Panc1 (cell line): ENCODE measurements at regions not wholly inside any gene's neighbourhood (a gene's known extent, or its start where the extent isn't known, plus 50 kb on each side); places are given as distances from the start of the nearest gene placed in this dataset.

Experiments used
- ATAC-seq: fragments of 200-7000 bp; cut with Tn5 transposase; 2 replicates; pipeline ENCODE4 v1.9.1; 2020; ENCODE audit warnings: mild to moderate bottlenecking, moderate library complexity
- BruUV-seq: library from RNA; stranded (reverse); fragments of 400-500 nt; replicated peaks from 2 replicates; lab custom pipeline; 2021; lab: Mats Ljungman, UMichigan
- CTCF ChIA-PET: fragments of 300-600 bp; sonication (Branson Sonifier 250); formaldehyde crosslinking; loops from one replicate; lab custom pipeline; 2022; ENCODE audit warnings: antibody characterized with exemption; lab: Charles Lee
- POLR2A ChIA-PET: fragments of 300-600 bp; sonication (Branson Sonifier 250); formaldehyde crosslinking; loops from one replicate; lab custom pipeline; 2022; ENCODE audit warnings: antibody characterized with exemption; lab: Charles Lee
- DNase-seq: peaks from one replicate; pipeline ENCODE4 v3.0.0-alpha.2; 2010; ENCODE audit warnings: low read depth, low spot score
- H3K27ac ChIP-seq: 2 replicates; pipeline ENCODE4 v1.5.1; 2011; ENCODE audit warnings: mild to moderate bottlenecking, low read length, inconsistent platforms
- H3K27me3 ChIP-seq: fragments of 200-500 bp; sonication (Bioruptor generic); 2 replicates; pipeline ENCODE4 v1.6.0; 2014; ENCODE audit warnings: low read length, inconsistent platforms; ENCODE audit not compliant: control insufficient read depth, insufficient read depth
- H3K36me3 ChIP-seq: fragments of 200-500 bp; sonication (Bioruptor generic); 2 replicates; pipeline ENCODE4 v1.5.1; 2014; ENCODE audit warnings: inconsistent platforms, mild to moderate bottlenecking, low read length, moderate library complexity; ENCODE audit not compliant: control insufficient read depth, insufficient read depth
- H3K4me1 ChIP-seq: 2 replicates; pipeline ENCODE4 v1.5.1; 2011; ENCODE audit warnings: inconsistent platforms, mild to moderate bottlenecking, low read length, moderate library complexity; ENCODE audit not compliant: control insufficient read depth, insufficient read depth
- H3K4me3 ChIP-seq, 2 experiments: 2 replicates each; pipeline ENCODE4 v1.5.1; 2011 to 2012; ENCODE audit warnings: low read depth in 2 of 2, low read length in 2 of 2, mild to moderate bottlenecking in 2 of 2, inconsistent platforms in 1 of 2, moderate library complexity in 1 of 2
- H3K9me3 ChIP-seq: fragments of 200-500 bp; sonication (Bioruptor generic); 2 replicates; pipeline ENCODE4 v1.5.1; 2014; ENCODE audit warnings: low read depth, mild to moderate bottlenecking, inconsistent platforms, low read length, moderate library complexity; ENCODE audit not compliant: control insufficient read depth, insufficient read depth
- POLR2AphosphoS5 ChIP-seq: IDR thresholded peaks from 2 replicates; pipeline ENCODE4 v1.6.1; 2012; ENCODE audit warnings: mild to moderate bottlenecking, low read depth, low read length, moderate library complexity
- SIN3A ChIP-seq: IDR thresholded peaks from 2 replicates; pipeline ENCODE4 v1.6.1; 2012; ENCODE audit warnings: low read depth, mild to moderate bottlenecking, low read length, moderate library complexity, borderline replicate concordance; ENCODE audit not compliant: insufficient read depth
- TCF7L2 ChIP-seq: IDR thresholded peaks from 2 replicates; pipeline ENCODE4 v1.6.1; 2011; ENCODE audit warnings: mild to moderate bottlenecking, low read depth, low read length, inconsistent platforms
- in situ Hi-C: cut with HindIII; loops from 2 replicates; pipeline ENCODE4 v1.10.0; 2016; ENCODE audit warnings: low sequenced_read_pairs, low pct_unique_long_range_greater_than_20kb
- intact Hi-C: fragments of 100-400 bp; cut with micrococcal nuclease; formaldehyde crosslinking; loops from one replicate; pipeline ENCODE4 v1.10.0; 2022; ENCODE audit not compliant: unreplicated experiment
- TF ChIP-seq, protein P1 (sequence below): fragments of 450-650 bp; IDR thresholded peaks from 2 replicates; pipeline ENCODE4 v1.5.1; 2017; ENCODE audit warnings: mild to moderate bottlenecking
- TF ChIP-seq, protein P2 (sequence below), 2 experiments: IDR thresholded peaks; 2 replicates each; pipeline ENCODE4 v1.6.1; 2011 to 2012; ENCODE audit warnings: low read depth in 2 of 2, control low read depth in 1 of 2, low read length in 1 of 2, mild to moderate bottlenecking in 1 of 2, moderate library complexity in 1 of 2; ENCODE audit not compliant: insufficient read depth in 1 of 2

DNA sequence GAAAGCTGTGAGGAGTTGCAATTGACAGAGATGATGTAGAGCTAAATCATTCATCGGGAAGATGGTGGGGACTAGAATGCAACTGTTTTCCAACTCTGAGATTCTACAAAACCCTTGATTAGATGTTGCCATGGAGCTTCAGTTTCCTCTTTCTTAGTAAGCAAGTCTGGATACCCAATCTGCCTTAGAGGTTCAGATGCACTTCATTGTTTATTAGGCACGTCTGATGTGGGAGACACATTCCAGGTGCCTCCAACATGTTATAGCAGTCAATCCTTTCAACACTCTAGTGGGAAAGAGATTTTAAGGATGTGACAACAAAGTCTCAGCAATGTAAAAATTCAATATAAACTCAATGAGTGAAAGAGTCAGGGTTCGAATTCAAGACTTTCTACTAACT is 291.3 kb upstream of the PHYHIPL start:
- BruUV-seq, result no TSS peak
- ATAC-seq, result no peak
- Histone ChIP-seq H3K9me3 (no peaks in the 10 kb centered on the region; the same call in 1 of the 2 replicates), H3K27me3 (no peaks in the 10 kb centered on the region), H3K27ac (no peak overlapping the region), H3K36me3 (no peaks in the 10 kb centered on the region), H3K4me3 (no peak overlapping the region), H3K4me1 (no peaks in the 10 kb centered on the region)
- ChIA-PET CTCF (no interaction called here), POLR2A (no interaction called here)
- DNase-seq, result no peak
- in situ Hi-C loops, result no loop called here
- intact Hi-C loops, result no loop called here
- TF ChIP-seq, protein P1, sequence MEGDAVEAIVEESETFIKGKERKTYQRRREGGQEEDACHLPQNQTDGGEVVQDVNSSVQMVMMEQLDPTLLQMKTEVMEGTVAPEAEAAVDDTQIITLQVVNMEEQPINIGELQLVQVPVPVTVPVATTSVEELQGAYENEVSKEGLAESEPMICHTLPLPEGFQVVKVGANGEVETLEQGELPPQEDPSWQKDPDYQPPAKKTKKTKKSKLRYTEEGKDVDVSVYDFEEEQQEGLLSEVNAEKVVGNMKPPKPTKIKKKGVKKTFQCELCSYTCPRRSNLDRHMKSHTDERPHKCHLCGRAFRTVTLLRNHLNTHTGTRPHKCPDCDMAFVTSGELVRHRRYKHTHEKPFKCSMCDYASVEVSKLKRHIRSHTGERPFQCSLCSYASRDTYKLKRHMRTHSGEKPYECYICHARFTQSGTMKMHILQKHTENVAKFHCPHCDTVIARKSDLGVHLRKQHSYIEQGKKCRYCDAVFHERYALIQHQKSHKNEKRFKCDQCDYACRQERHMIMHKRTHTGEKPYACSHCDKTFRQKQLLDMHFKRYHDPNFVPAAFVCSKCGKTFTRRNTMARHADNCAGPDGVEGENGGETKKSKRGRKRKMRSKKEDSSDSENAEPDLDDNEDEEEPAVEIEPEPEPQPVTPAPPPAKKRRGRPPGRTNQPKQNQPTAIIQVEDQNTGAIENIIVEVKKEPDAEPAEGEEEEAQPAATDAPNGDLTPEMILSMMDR, result no peak
- no peak for TF ChIP-seq POLR2AphosphoS5

- in situ Hi-C loops (no loop called here), intact Hi-C loops (no loop called here)
- Histone ChIP-seq H3K27me3 (no peaks in the 10 kb centered on the region), H3K4me3 (no peak overlapping the region), H3K9me3 (no peaks in the 10 kb centered on the region; the same call in 1 of the 2 replicates), H3K4me1 (no peaks in the 10 kb centered on the region), H3K27ac (no peak overlapping the region), H3K36me3 (no peaks in the 10 kb centered on the region)
- ChIA-PET POLR2A (no interaction called here), CTCF (no interaction called here)
- TF ChIP-seq, protein P2, sequence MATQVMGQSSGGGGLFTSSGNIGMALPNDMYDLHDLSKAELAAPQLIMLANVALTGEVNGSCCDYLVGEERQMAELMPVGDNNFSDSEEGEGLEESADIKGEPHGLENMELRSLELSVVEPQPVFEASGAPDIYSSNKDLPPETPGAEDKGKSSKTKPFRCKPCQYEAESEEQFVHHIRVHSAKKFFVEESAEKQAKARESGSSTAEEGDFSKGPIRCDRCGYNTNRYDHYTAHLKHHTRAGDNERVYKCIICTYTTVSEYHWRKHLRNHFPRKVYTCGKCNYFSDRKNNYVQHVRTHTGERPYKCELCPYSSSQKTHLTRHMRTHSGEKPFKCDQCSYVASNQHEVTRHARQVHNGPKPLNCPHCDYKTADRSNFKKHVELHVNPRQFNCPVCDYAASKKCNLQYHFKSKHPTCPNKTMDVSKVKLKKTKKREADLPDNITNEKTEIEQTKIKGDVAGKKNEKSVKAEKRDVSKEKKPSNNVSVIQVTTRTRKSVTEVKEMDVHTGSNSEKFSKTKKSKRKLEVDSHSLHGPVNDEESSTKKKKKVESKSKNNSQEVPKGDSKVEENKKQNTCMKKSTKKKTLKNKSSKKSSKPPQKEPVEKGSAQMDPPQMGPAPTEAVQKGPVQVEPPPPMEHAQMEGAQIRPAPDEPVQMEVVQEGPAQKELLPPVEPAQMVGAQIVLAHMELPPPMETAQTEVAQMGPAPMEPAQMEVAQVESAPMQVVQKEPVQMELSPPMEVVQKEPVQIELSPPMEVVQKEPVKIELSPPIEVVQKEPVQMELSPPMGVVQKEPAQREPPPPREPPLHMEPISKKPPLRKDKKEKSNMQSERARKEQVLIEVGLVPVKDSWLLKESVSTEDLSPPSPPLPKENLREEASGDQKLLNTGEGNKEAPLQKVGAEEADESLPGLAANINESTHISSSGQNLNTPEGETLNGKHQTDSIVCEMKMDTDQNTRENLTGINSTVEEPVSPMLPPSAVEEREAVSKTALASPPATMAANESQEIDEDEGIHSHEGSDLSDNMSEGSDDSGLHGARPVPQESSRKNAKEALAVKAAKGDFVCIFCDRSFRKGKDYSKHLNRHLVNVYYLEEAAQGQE (IDR thresholded peaks at IDR 0.05; ENCODE audit: insufficient read depth in 1 of 2, low read depth in 2 of 2, low read length in 1 of 2), result no peak
- no peak for TF ChIP-seq POLR2AphosphoS5
- TF ChIP-seq TCF7L2, result no peak
- TF ChIP-seq, protein P1, result no peak
- no peak for TF ChIP-seq SIN3A
- BruUV-seq, result no TSS peak
- ATAC-seq, result no peak
- no peak for DNase-seq
Measured at GRCh38 chr10:58885686-58886345, 290.6 kb upstream of the PHYHIPL start.
